HEK293T (cell line): ENCODE measurements at regions not wholly inside any gene's neighbourhood (a gene's known extent, or its start where the extent isn't known, plus 50 kb on each side); places are given as distances from the start of the nearest gene placed in this dataset.

ENCODE experiments used
- CTCF ChIA-PET: fragments of 350-600 bp; formaldehyde crosslinking; extraction: SDS; loops from one replicate; lab custom pipeline; 2021; ENCODE audit warnings: antibody characterized with exemption, inconsistent platforms; lab: Yijun Ruan, JAX
- POLR2A ChIA-PET: fragments of 350-600 bp; formaldehyde crosslinking; extraction: SDS; loops from one replicate; lab custom pipeline; 2020; ENCODE audit warnings: antibody characterized with exemption, inconsistent platforms; lab: Yijun Ruan, JAX
- DNase-seq: peaks from one replicate; pipeline ENCODE4 v3.0.0; 2012; ENCODE audit warnings: mixed read lengths; ENCODE audit errors: extremely low spot score
- ARNT ChIP-seq: fragments of 450-650 bp; IDR thresholded peaks from 2 replicates; pipeline ENCODE4 v1.6.1; 2017; ENCODE audit warnings: mild to moderate bottlenecking
- BHLHE40 ChIP-seq: fragments of 450-650 bp; IDR thresholded peaks from 2 replicates; pipeline ENCODE4 v1.6.1; 2016; ENCODE audit warnings: mild to moderate bottlenecking, moderate library complexity, borderline replicate concordance
- CTBP1 ChIP-seq: fragments of 450-650 bp; IDR thresholded peaks from 2 replicates; pipeline ENCODE4 v1.6.1; 2016; ENCODE audit warnings: borderline replicate concordance
- ELF4 ChIP-seq: fragments of 450-650 bp; IDR thresholded peaks from 2 replicates; pipeline ENCODE4 v1.6.1; 2017; ENCODE audit warnings: antibody characterized with exemption
- FOXA1 ChIP-seq: fragments of 450-650 bp; IDR thresholded peaks from 2 replicates; pipeline ENCODE4 v1.6.1; 2016; ENCODE audit warnings: mild to moderate bottlenecking
- FOXK2 ChIP-seq: fragments of 450-650 bp; IDR thresholded peaks from 2 replicates; pipeline ENCODE4 v1.6.1; 2016; ENCODE audit warnings: mild to moderate bottlenecking
- FOXM1 ChIP-seq: fragments of 450-650 bp; IDR thresholded peaks from 2 replicates; pipeline ENCODE4 v1.6.1; 2017; ENCODE audit warnings: mild to moderate bottlenecking, borderline replicate concordance
- HDGF ChIP-seq: fragments of 450-650 bp; IDR thresholded peaks from 2 replicates; pipeline ENCODE4 v1.6.1; 2017; ENCODE audit warnings: antibody characterized with exemption, borderline replicate concordance
- L3MBTL2 ChIP-seq: fragments of 450-650 bp; conservative IDR thresholded peaks from 2 replicates; pipeline ENCODE4 v1.6.1; 2016; ENCODE audit warnings: mild to moderate bottlenecking
- LEF1 ChIP-seq: fragments of 450-650 bp; IDR thresholded peaks from 2 replicates; pipeline ENCODE4 v1.6.1; 2017; ENCODE audit warnings: mild to moderate bottlenecking, borderline replicate concordance
- NFRKB ChIP-seq: fragments of 450-650 bp; IDR thresholded peaks from 2 replicates; pipeline ENCODE4 v1.6.1; 2016; ENCODE audit warnings: mild to moderate bottlenecking, moderate library complexity
- PKNOX1 ChIP-seq: fragments of 450-650 bp; IDR thresholded peaks from 2 replicates; pipeline ENCODE4 v1.6.1; 2016
- SP1 ChIP-seq: fragments of 450-650 bp; IDR thresholded peaks from 2 replicates; pipeline ENCODE4 v1.6.1; 2017
- SUZ12 ChIP-seq: fragments of 450-650 bp; IDR thresholded peaks from 2 replicates; pipeline ENCODE4 v1.6.1; 2016; ENCODE audit warnings: mild to moderate bottlenecking
- TARDBP ChIP-seq: fragments of 450-650 bp; IDR thresholded peaks from 2 replicates; pipeline ENCODE4 v1.6.1; 2016
- ZNF384 ChIP-seq: fragments of 450-650 bp; IDR thresholded peaks from 2 replicates; pipeline ENCODE4 v1.6.1; 2016

- ChIA-PET CTCF (no interaction called here), POLR2A (no interaction called here)
- no peak for DNase-seq
- TF ChIP-seq ZNF384 (no peak), SUZ12 (no peak), L3MBTL2 (no peak), ARNT (no peak), FOXM1 (no peak), CTBP1 (no peak), NFRKB (no peak), TARDBP (no peak), FOXA1 (no peak), BHLHE40 (no peak), ELF4 (no peak), SP1 (no peak), PKNOX1 (no peak), FOXK2 (no peak)
Observed at GRCh38 chr7:152905949-152906348, 146.4 kb downstream of the ACTR3B start.

GRCh38 chr7:152907042-152907761, 147.7 kb downstream of the ACTR3B start:
- CTCF ChIA-PET, result interaction anchor here (0.8 kb wide), 1 partner anchor 11 kb away, joined by 3 read pairs; no protein-coding TSS in a partner anchor
- no peak for DNase-seq
- TF ChIP-seq ZNF384 (no peak), FOXA1 (no peak), BHLHE40 (no peak), LEF1 (no peak), SP1 (no peak), FOXM1 (no peak), L3MBTL2 (no peak), NFRKB (no peak), PKNOX1 (no peak; the same call in 1 of the 2 replicates), TARDBP (no peak), ELF4 (no peak), FOXK2 (no peak), CTBP1 (no peak), SUZ12 (no peak), HDGF (no peak), ARNT (no peak)
- POLR2A ChIA-PET, result no interaction called here

- POLR2A ChIA-PET, result no interaction called here
- no peak for DNase-seq
- TF ChIP-seq TARDBP (no peak), FOXA1 (no peak), CTBP1 (no peak), HDGF (no peak), L3MBTL2 (no peak), ELF4 (no peak), FOXK2 (no peak), ZNF384 (no peak), ARNT (no peak), SUZ12 (no peak), BHLHE40 (no peak)
- CTCF ChIA-PET, result no interaction called here
Observed at GRCh38 chr7:152909280-152909679, 149.7 kb downstream of the ACTR3B start.

- TF ChIP-seq ELF4 (no peak), FOXM1 (no peak), ARNT (no peak), NFRKB (no peak), ZNF384 (no peak), PKNOX1 (no peak), FOXA1 (no peak), FOXK2 (no peak), HDGF (no peak), BHLHE40 (no peak), SUZ12 (no peak), CTBP1 (no peak), LEF1 (no peak), SP1 (no peak), TARDBP (no peak), L3MBTL2 (no peak)
- ChIA-PET CTCF (no interaction called here), POLR2A (no interaction called here)
- no peak for DNase-seq
Observed at GRCh38 chr7:152909683-152910544, 150.4 kb downstream of the ACTR3B start.

- ChIA-PET POLR2A (no interaction called here), CTCF (no interaction called here)
- no peak for TF ChIP-seq ELF4
- TF ChIP-seq PKNOX1, result no peak
- no peak for TF ChIP-seq FOXA1
- no peak for TF ChIP-seq ARNT
- TF ChIP-seq FOXM1, result no peak
- TF ChIP-seq LEF1, result no peak
- no peak for TF ChIP-seq FOXK2
- no peak for TF ChIP-seq HDGF
- no peak for TF ChIP-seq SUZ12
- no peak for DNase-seq
Observed at GRCh38 chr7:152910545-152911225, 151.1 kb downstream of the ACTR3B start.
